Keratinocyte (primary cell): ENCODE measurements at regions not wholly inside any gene's neighbourhood (a gene's known extent, or its start where the extent isn't known, plus 50 kb on each side); places are given as distances from the start of the nearest gene placed in this dataset.

ENCODE experiments used
- DNase-seq: peaks from one replicate; pipeline ENCODE4 v3.0.0-alpha.2; 2011; ENCODE audit warnings: low read depth, missing footprints, low spot score
- FAIRE-seq: peaks from 2 replicates; lab custom pipeline; 2011; peaks lifted over from hg19 to GRCh38; lab: Jason Lieb, UNC
- H2AFZ ChIP-seq: 2 replicates; pipeline ENCODE4 v1.6.0; 2012; ENCODE audit warnings: low read length, control low read depth, inconsistent platforms; ENCODE audit not compliant: control insufficient read depth
- H3K27ac ChIP-seq: 2 replicates; pipeline ENCODE4 v1.5.1; 2011; ENCODE audit warnings: low read length; ENCODE audit not compliant: control insufficient read depth, insufficient read depth
- H3K27me3 ChIP-seq: 3 replicates; pipeline ENCODE4 v1.6.0; 2011; ENCODE audit warnings: low read length; ENCODE audit not compliant: control insufficient read depth, insufficient read depth; ENCODE audit errors: extremely low read depth
- H3K36me3 ChIP-seq, 2 experiments: 2 replicates in 1 of 2; 3 replicates in 1 of 2; pipeline ENCODE4 v1.5.1; 2011; ENCODE audit warnings: low read length in 2 of 2, mild to moderate bottlenecking in 1 of 2; ENCODE audit not compliant: control insufficient read depth in 2 of 2, insufficient read depth in 2 of 2; ENCODE audit errors: extremely low read depth in 1 of 2
- H3K4me1 ChIP-seq: 3 replicates; pipeline ENCODE4 v1.5.1; 2011; ENCODE audit warnings: low read length; ENCODE audit not compliant: control insufficient read depth, insufficient read depth; ENCODE audit errors: extremely low read depth
- H3K4me2 ChIP-seq: 3 replicates; pipeline ENCODE4 v1.6.0; 2011; ENCODE audit warnings: low read depth, low read length; ENCODE audit not compliant: control insufficient read depth, insufficient read depth; ENCODE audit errors: extremely low read depth
- H3K4me3 ChIP-seq, 3 experiments: fragments of 200-600 bp in 1 of 3; sonication (generic) in 1 of 3; 2 replicates in 2 of 3; 3 replicates in 1 of 3; pipeline ENCODE4 v1.5.1; 2011 to 2016; ENCODE audit warnings: low read length in 3 of 3, mild to moderate bottlenecking in 3 of 3, control low read depth in 2 of 3, inconsistent platforms in 1 of 3, low read depth in 1 of 3, mixed read lengths in 1 of 3, mixed run types in 1 of 3, moderate library complexity in 1 of 3; ENCODE audit not compliant: control insufficient read depth in 2 of 3, insufficient read depth in 2 of 3; ENCODE audit errors: extremely low read depth in 1 of 3
- H3K79me2 ChIP-seq: 2 replicates; pipeline ENCODE4 v1.6.0; 2012; ENCODE audit warnings: low read length; ENCODE audit not compliant: control insufficient read depth, insufficient read depth
- H3K9ac ChIP-seq: 3 replicates; pipeline ENCODE4 v1.6.0; 2011; ENCODE audit warnings: low read length; ENCODE audit not compliant: control insufficient read depth, insufficient read depth; ENCODE audit errors: extremely low read depth
- H3K9me1 ChIP-seq: 3 replicates; pipeline ENCODE4 v1.6.0; 2011; ENCODE audit warnings: low read length; ENCODE audit not compliant: control insufficient read depth, insufficient read depth; ENCODE audit errors: extremely low read depth
- H3K9me3 ChIP-seq: 2 replicates; pipeline ENCODE4 v1.5.1; 2012; ENCODE audit warnings: low read depth, low read length; ENCODE audit not compliant: control insufficient read depth
- H4K20me1 ChIP-seq: 3 replicates; pipeline ENCODE4 v1.6.0; 2011; ENCODE audit warnings: low read length; ENCODE audit not compliant: control insufficient read depth, insufficient read depth; ENCODE audit errors: extremely low read depth
- EZH2 ChIP-seq: IDR thresholded peaks from one replicate; pipeline ENCODE4 v1.6.1; 2012; ENCODE audit warnings: inconsistent platforms, mild to moderate bottlenecking, low read length, moderate library complexity
- dilution Hi-C: fragments of 300-500 bp; cut with MboI; formaldehyde crosslinking; loops from one replicate; pipeline ENCODE4 v1.7.0; 2020; ENCODE audit warnings: low sequenced_read_pairs; ENCODE audit not compliant: extremely low pct_ligation_motif_present
- TF ChIP-seq, protein P1 (sequence below), 3 experiments: IDR thresholded peaks in 1 of 3; conservative IDR thresholded peaks in 1 of 3; optimal IDR thresholded peaks in 1 of 3; 2 replicates in 2 of 3; 3 replicates in 1 of 3; pipeline versions ENCODE3 to v1.5.1; 2011; ENCODE audit warnings: low read length in 3 of 3, mild to moderate bottlenecking in 3 of 3, moderate library complexity in 2 of 3, control low read depth in 1 of 3, inconsistent platforms in 1 of 3; ENCODE audit not compliant: insufficient read depth in 2 of 3; ENCODE audit errors: extremely low read depth in 1 of 3

- Histone ChIP-seq H4K20me1 (no peaks in the 10 kb centered on the region), H3K36me3 (no peaks in the 10 kb centered on the region), H3K4me3 (no peak overlapping the region), H2AFZ (no peak overlapping the region), H3K27ac (no peak overlapping the region), H3K9me1 (no peaks in the 10 kb centered on the region), H3K9me3 (no peaks in the 10 kb centered on the region), H3K4me2 (no peak overlapping the region), H3K27me3 (peaks cover 4% of the 10 kb centered on the region), H3K79me2 (no peaks in the 10 kb centered on the region), H3K9ac (no peak overlapping the region), H3K4me1 (no peaks in the 10 kb centered on the region)
- no peak for FAIRE-seq
- TF ChIP-seq EZH2 = no peak
- TF ChIP-seq, protein P1, sequence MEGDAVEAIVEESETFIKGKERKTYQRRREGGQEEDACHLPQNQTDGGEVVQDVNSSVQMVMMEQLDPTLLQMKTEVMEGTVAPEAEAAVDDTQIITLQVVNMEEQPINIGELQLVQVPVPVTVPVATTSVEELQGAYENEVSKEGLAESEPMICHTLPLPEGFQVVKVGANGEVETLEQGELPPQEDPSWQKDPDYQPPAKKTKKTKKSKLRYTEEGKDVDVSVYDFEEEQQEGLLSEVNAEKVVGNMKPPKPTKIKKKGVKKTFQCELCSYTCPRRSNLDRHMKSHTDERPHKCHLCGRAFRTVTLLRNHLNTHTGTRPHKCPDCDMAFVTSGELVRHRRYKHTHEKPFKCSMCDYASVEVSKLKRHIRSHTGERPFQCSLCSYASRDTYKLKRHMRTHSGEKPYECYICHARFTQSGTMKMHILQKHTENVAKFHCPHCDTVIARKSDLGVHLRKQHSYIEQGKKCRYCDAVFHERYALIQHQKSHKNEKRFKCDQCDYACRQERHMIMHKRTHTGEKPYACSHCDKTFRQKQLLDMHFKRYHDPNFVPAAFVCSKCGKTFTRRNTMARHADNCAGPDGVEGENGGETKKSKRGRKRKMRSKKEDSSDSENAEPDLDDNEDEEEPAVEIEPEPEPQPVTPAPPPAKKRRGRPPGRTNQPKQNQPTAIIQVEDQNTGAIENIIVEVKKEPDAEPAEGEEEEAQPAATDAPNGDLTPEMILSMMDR (optimal IDR thresholded peaks at IDR 0.05 in 1 of 3, IDR thresholded peaks at IDR 0.05 in 1 of 3, conservative IDR thresholded peaks at IDR 0.05 in 1 of 3; ENCODE audit: extremely low read depth in 1 of 3, insufficient read depth in 2 of 3, low read length in 3 of 3) = no peak
- no peak for DNase-seq
- dilution Hi-C loops = no loop called here
Measured at GRCh38 chr6:100152201-100152600, 158.2 kb upstream of the MCHR2 start.

DNA sequence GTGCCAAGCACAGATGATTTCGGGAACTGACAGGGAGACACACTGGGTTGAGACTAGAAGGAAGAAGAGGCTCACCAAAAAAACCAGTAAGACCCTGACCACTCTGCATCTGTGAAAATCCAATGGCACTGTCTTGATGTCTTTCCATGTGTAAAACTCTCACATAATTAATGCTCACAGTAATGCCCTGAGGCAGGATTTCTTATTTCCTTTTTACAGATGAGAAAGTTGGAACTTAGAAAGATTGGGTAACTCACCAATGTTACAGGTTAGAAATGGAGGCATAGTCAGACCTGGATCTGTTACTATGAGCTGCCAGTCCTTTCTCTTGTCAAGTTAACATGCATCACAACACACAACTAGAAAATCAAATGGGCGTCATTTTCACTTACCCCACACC is 151.0 kb upstream of the MCHR2 start:
- H3K27me3 ChIP-seq = peaks cover 4% of the 10 kb centered on the region
- H3K36me3 ChIP-seq = no peaks in the 10 kb centered on the region
- H2AFZ ChIP-seq = no peak overlapping the region
- dilution Hi-C loops = no loop called here
- no peak overlapping the region for H3K27ac ChIP-seq
- DNase-seq (no peak), FAIRE-seq (no peak)
- no peaks in the 10 kb centered on the region for H3K9me3 ChIP-seq
- H4K20me1 ChIP-seq = no peaks in the 10 kb centered on the region
- no peak overlapping the region for H3K4me3 ChIP-seq
- H3K9ac ChIP-seq = no peak overlapping the region
- no peaks in the 10 kb centered on the region for H3K4me1 ChIP-seq
- no peak overlapping the region for H3K4me2 ChIP-seq
- H3K9me1 ChIP-seq = no peaks in the 10 kb centered on the region
- TF ChIP-seq, protein P1 (optimal IDR thresholded peaks at IDR 0.05 in 1 of 3, IDR thresholded peaks at IDR 0.05 in 1 of 3, conservative IDR thresholded peaks at IDR 0.05 in 1 of 3; ENCODE audit: extremely low read depth in 1 of 3, insufficient read depth in 2 of 3, low read length in 3 of 3) = no peak
- no peak for TF ChIP-seq EZH2
- no peaks in the 10 kb centered on the region for H3K79me2 ChIP-seq
